COR-L47 (cell line): ENCODE measurements at regions not wholly inside any gene's neighbourhood (a gene's known extent, or its start where the extent isn't known, plus 50 kb on each side); places are given as distances from the start of the nearest gene placed in this dataset.
"Not testable (repeated sequence)": the region's sequence is repeated elsewhere in the genome, so short reads cannot be mapped to it uniquely, and the experiment has no call there.

ENCODE experiments used
- DNase-seq: peaks from one replicate; lab custom pipeline; 2025; lab: John Stamatoyannopoulos, UW

DNA sequence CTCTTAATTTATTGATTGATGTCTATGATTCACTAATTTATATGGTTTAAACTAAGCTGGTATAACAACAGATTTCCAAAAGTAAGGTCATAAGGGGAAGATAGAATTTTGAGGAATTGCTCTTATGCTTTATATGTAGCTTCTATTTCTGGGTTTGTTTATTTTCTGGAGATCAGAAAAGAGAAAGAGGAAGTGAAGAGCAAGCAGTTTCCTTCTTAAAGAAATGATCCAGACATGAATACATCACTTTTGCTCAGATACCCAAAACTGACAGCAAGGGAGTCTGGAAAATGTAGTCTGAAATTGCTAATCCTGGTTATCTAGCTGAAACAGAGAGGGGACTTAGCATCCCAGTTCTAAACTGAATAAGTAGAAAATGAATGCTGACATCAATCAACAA lies 912.5 kb upstream of the CRIM1 start:
- no peak for DNase-seq

DNA sequence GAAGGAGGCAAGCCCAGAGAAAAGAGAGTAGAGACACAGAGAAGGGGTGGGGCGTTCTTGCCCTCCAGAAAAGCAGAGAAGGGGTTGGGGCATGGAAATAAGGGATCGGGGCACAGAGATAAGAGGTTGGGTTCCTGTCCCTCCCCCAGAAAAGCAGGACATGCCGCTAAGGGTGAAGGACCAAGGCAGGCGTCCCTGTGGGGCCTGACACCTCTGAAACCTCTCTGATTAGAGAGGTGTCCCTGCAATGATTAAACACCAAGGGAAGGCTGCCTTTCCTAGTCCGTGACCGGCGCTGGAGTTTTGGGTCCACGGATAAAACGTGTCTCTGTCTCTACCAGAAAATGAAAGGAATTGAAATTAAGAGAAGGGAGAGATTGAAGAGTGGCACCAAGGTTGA lies 914.0 kb upstream of the CRIM1 start:
- DNase-seq, result not testable (repeated sequence)

DNA sequence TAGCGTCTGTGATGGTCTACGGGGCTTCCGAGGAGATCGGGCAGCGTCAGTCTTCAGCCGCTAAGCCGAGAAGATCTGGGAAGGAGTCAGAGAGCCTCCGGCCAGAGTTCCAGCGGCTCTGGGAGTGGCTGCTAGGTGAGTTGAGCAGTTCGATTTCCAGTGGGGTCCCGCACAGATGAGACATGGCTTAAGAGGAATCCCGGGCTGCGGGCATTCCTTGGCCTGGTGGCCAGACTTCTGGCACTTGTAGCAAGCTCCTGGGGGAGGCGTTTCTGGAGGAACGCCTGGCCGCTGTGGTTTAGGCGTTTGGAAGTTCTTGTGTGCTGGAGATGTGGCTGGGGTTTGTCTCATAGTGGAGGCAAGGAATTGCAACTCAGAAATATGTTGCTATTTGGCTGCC lies 915.3 kb upstream of the CRIM1 start:
- DNase-seq, result not testable (repeated sequence)

DNA sequence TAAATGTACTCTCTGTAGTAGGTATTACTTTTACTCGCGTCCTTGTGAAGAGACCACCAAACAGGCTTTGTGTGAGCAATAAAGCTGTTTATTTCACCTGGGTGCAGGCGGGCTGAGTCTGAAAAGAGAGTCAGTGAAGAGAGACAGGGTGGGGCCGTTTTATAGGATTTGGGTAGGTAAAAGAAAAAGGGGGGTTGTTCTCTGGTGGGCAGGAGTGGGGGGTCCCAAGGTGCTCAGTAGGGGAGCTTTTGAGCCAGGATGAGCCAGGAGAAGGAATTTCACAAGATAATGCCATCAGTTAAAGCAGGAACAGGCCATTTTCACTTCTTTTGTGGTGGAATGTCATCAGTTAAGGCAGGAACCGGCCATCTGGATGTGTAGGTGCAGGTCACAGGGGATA lies 918.7 kb upstream of the CRIM1 start:
- not testable (repeated sequence) for DNase-seq

DNA sequence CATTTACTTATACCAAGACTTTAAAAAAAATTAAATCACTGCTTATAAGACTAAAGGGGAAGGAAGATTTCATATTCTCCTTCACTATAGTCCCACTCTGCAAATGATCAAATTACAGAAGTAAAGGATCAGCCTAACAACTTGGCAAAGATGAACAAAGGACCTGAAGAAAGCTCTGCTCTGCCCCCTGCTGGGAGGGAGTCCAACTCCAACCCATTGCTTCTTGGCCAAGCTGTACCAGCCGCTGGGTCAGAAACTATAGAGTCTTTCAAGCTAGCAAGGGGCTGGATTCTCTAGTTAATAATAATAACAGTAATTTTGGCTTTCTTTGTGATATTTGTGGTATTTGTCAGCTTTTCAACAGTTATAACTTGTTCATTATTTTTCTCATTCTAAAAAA lies 927.0 kb upstream of the CRIM1 start:
- DNase-seq, result peak; percentile 3

DNA sequence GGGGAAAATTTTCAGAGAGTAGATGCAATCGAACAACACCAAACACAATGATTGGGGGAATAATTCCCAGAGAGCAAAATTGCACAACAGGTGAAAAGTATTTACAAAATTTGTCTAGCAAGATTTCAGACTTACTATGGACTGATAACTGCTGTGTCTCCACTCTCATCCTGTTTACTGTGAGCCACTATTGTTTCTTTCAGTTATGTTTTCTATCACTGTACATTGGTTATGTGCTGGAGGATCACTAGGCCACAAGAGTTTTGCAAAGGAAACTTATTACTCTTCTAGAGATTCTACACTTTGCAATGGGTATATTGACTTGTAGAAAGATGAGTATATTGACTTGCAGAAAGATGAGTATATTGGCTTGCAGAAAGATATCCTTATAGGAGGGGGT lies 934.1 kb upstream of the CRIM1 start:
- DNase-seq, result no peak

DNA sequence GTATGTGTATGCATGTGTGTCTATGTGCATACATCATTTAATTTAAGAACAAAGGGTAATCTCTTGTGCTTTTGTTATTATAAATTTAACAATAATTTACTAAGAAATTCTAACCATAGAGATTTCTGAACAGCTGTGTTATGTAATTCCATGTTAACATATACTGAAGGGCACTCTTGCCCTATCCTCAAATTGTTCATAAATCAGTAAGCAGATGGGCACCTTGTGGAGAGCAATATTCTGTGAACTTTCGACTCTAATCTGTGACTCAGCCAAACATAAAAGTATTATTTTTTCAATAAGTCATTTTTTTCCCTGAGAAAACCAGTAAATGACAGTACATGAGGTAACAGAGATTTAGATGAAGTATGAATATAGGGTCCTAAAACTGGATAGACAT lies 938.3 kb upstream of the CRIM1 start:
- DNase-seq, result no peak

DNA sequence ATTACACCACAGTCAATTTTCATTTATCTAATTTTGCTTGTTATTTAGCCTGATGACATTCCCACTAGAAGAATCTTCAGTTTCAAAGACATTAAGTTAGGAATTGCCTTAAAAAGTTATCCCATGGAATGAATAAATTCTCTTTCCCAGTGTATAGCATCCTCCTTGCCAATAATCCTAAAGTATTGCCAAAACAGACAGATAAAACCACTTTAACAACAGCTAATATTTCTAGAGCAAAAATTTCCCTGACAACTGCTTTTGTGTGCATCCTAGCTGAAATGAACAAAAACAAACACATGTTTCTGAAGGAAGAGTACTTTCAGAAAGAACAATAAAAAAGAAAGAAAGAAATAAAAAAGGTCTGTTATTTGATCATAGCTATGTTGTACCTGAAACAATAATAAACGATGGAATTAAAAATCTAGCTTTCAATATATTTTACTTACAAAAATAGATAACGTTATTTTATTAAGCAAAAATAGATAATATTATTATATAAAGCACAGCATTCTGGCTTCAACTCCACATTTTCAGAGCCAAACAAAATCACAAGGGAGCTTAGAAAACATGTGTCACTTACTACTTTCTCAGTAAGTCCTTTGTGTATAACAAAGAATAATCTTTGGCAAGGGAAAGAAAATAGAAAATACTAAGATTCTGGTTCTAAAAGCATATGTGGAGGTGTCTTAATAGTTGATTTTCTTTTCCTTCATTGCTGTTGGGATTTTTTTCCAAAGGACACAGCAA lies 939.0 kb upstream of the CRIM1 start:
- no peak for DNase-seq

DNA sequence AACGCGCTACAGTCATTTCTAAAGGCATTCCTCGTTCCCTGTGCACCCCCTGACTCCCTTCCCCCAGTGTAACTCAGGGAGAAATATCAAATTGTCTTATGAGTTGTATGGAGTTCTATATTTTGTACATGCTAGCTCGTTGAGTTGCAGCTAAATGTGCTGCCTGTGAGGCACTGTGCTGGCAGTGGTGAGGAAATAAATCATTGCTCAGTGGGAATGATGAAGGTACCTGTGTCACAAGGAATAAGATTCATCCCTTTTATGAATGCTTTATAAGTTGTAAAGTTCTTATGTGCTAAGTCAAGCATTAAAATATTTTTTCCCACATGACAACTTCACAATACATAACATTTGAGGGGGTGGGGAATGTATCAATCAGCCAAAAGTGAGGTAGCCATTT lies 939.6 kb upstream of the CRIM1 start:
- no peak for DNase-seq

DNA sequence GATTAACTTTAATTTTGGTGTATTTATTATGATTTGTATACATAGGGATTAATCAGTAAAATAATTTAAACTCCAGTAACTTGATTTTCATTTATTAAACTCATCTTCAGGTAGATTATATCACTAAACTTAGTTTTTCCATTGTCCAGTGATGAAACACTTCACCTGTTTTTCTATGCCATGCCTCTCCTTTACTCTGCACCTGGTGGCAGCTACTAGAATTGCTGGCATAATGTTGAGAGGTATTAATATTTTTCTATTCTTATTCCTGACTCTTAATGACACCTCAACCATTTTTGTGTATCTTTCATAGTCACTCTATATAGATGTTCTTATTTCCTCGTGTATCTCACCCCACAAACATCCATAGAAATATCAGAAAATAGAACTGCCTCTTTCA lies 940.3 kb upstream of the CRIM1 start:
- no peak for DNase-seq

DNA sequence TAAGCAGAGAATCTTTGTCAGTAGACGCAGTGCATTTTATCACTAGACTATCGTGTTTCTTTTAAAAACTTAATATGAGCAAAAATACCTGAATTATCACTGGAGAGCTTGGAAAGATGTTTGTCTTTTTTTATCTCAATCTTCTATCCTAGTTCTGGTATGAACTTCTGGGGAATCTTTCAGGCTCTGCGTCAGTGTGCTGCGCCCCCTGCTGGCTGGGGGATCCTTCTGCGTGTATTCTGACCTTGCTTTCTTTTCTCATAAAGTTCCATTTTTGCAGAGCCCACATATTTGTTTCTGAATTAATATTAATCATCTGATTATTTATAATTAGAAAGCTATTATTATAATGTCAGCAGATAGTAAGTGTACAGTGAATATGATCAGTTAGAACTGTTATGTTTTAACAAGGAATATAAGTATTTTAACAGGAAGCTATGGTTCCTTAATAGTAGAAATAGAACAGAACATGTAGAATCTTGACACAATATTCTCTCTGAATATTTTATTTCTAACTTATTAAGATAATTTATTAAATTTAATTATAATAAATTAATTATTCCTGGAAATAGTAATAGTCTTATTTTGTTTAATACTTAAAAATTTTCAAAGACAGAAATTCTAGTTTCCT lies 945.0 kb upstream of the CRIM1 start:
- DNase-seq, result peak; percentile 7

DNA sequence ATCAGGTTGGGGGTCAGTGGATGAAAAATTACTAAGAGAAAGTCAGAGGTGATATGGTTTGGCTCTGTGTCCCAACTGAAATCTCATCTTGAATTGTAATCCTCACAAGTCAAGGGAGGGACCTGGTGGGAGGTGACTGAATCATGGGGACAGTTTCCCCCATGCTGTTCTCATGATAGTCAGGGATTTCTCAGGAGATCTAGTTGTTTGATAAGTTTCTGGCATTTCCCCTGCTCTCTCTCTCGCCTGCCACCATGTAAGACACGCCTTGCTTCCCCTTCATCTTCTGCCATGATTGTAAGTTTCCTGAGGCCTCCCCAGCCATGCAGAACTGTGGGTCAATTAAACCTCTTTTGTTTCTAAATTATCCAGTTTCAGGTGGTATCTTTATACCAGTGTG lies 945.8 kb upstream of the CRIM1 start:
- DNase-seq, result no peak

DNA sequence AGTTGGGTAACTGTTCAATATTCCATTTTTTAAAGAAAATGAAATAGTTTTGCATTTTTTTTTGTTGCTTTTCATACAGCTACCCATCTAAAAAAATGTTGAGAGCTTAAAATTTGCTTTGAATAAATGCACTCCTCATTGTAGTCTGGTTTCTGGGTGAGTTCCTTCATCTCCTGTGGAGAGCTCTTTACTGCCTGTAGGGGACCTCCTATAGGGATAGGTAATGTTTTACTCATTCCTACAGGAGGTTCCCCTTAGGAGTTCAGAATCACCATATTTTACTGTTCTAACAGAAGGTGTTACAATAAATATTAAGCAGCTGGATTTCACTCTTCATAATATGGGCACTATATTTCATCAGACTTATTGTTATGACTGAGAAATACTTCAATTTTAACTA lies 947.3 kb upstream of the CRIM1 start:
- no peak for DNase-seq

DNA sequence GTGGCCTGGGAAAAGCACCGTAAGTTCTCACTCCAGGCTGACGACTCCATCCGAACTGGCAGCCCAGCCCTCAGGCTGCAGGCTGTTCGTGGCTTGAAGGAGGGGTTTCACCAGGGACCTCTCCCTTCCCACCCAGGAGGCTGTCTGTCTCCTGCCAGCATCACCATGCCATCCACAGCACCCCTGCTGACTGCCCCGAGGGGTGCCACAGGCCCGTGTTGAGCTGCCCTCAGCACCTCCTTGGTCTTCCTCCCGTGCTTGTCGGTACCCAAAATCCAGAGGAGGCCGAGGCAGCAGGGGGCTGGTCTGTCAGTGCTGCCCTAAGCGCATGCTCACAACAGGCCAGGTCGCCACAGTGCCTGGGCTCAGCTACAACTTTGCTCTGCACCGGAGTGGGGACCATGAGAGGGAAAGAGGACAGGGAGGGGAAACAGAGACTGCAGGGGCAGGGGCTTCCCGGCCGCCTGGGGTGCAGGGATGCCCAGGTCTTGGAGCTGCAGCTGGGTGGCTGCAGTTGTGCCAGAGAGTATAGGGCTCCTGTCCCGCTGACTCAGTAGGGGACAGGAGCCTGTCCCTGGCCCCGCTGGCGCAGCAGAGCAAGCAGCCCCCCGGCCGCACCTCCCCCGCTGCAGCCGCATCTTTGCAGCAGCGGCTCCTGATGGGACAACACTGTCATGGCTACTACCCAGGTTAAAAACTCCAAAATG lies 963.7 kb upstream of the CRIM1 start:
- DNase-seq, result no peak

DNA sequence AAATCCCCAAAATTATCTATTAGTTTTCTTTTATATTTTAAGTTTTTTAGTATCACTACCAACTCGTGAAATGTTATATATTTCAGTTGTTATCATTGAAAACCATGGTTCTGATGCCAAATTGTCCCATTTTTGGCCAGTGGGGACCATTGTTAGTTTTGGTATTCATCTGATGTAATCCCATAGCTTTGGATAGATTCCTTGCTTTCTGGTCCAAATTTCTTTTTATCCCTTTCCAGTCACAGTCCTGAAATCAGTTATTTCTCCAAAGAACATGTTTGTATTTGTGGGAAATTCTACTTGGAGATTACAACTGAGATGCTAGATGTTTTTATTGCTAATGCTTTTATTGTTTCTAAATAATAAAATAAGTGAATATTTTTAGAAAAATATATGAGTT lies 976.8 kb upstream of the CRIM1 start:
- DNase-seq, result no peak

DNA sequence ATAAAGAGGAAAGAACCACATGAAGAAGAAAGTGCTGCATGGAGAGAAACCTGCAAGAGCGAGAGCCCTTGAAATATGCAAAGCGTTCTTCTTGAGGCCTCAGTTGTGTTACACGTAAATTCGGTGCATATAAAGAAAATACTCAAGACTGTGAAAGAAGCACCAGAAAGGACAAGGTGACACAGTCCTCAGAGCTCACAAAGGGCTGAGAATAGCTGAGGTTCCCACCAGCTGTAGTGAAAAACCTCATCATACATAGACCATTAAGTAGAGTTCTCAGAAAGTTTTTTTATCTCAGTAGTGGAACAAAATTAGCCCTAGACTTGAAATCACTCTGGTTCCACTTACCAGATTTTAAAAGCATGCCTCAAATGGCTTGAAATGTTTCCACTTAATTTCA lies 980.7 kb upstream of the CRIM1 start:
- no peak for DNase-seq

DNA sequence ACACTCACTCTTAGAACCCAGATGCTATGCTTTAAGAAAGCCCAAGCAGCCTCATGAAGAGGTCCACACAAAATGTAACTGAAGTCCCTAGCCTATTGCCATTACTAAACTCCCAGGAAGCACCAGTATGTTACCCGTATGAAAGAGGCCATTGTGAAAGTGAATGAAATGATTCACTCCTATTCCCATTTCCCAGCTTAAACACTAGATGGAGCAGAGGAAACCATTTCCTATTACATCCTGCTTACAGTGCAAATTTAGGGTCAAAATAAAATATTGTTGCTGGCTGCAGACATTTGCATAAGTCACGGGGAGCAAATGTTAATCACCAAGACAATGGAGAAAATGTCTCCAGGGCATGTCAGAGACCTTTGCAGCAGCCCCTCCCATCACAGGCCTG lies 989.7 kb upstream of the CRIM1 start:
- no peak for DNase-seq

DNA sequence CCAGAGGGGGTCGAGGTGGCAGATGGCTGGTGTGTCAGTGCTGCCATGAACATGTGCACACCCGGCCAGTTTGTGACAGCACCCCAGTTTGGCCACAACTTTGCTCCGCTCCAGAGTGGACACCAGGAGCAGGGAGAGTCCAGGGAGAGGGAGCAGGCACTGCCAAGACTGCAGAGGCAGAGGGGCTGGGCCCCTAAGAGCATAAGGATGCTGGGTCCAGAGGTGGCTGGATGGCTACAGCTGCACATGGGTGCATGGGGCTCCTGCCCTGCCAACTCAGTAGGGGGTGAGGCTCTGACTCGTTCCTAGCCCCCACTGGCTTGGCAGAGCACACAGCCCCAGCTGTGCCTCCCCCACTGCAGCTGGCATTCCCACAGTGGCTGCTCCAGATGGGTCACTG lies 999.2 kb upstream of the CRIM1 start:
- no peak for DNase-seq

DNA sequence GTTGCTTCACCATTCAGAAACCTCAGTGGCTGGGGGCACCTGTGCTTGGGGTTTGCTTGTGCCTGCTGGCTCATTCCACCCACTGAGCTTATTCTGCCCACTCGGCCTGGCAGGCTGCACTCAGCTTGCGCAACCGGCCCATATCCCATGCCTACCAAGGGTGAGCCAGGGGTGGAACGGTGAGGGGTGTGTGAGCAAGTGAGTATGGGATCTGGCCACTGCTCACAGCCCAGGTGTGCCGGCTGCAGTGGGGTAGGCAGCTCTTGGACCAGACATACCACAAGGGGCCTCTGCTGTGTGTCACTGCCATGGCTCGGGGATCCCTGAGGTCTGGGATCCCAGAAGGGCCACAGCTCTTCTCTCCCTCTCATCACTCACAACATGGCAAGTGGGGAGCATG lies 1000.5 kb upstream of the CRIM1 start:
- no peak for DNase-seq

DNA sequence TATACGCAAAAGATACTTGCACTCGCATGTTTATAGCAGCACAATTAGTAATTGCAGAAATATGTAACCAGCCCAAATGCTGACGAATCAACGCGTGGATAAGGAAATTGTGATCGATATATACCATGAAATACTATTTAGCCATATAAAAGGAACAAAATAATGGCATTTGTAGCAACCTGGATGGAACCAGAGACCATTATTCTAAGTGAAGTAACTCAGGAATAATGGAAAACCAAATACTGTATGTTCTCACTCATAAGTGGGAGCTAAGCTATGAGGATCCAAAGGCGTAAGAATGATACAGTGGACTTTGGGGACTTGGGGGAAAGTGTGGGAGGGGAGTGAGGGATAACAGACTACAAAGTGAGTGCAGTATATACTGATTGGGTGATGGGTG lies 1008.0 kb upstream of the CRIM1 start:
- no peak for DNase-seq

DNA sequence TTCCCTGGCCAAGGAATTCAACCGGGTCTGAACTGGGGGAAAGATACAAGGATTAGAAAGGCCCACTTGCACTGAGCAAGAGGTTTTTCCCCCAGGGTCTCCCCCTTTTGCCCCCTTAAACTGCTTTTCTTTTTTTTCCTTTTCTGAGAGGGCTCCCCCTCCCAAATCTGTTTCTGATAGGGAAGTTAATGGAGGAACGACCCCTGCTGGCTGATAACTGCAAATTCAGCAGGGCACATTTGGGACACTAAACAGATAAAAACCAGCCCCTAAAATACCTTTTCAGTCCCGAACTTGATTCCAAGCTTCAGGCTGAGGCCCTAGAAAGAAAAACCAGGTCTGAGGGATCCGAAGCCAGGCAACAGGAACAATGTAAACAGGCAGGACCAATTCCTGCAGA lies 1012.4 kb upstream of the CRIM1 start:
- no peak for DNase-seq

DNA sequence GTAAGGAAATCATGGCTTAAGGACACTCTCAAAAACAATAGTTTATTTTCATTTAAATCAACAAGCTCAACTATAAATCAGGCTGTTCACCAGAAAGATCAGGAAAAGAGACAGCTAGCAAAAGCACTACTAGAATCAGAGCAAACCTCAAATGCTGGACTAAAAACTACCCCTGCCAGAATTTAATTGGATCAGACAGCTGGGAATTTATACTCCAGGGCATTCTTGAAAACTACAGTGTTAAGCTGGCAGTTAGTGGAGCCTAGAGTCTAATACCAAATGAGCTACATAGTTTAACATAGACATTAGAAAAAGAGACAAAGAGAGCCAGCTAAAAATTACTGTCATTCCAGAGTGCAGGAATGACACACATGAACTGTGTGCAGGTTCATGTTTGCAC lies 1016.4 kb upstream of the CRIM1 start:
- no peak for DNase-seq

DNA sequence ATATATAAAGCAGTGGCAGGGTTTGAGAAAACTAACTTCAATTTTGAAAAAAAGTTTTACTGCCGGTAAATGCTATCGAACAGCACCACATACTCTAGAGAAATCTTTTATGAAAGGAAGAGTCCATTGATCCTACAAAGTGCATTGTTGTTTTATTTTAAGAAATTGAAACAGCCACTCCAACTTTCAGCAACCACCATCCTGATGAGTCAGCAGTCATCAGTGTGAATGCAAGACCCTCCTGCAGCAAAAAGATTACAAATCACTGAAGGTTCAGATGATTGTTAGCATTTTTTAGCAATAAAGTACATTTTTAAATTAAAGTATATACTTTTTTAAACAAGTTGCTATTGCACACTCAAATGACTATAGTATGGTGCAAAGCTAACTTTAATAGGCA lies 1017.7 kb upstream of the CRIM1 start:
- DNase-seq, result no peak

DNA sequence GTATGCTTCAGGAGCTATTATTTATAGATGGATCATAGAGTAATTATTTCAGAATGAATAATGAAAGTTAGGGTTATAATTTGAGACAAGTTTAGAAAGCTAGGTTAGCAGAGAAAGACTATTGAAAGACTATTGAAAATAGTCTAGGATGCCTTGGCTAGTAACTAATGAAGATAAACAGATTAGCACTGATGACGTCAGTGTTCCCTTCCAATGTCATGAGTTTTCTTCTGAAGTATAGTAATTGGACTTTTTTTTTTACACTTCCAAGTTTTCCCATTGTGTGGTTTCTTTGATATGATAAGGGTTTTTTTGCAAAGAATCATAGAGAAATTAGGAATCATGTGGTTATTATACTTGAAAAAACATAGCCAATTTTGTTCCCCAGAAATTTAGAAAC lies 1041.5 kb upstream of the CRIM1 start:
- no peak for DNase-seq
